Peyer's patch (tissue), 4 donors: ENCODE measurements at regions not wholly inside any gene's neighbourhood (a gene's known extent, or its start where the extent isn't known, plus 50 kb on each side); places are given as distances from the start of the nearest gene placed in this dataset.

Experiments used
- CTCF ChIP-seq, 6 experiments: fragments of 450-650 bp in 4 of 6; fragments of 200-600 bp in 2 of 6; sonication (generic) in 1 of 6; IDR thresholded peaks; one replicate each; pipeline ENCODE4 v1.5.1; 2017 to 2019; ENCODE audit warnings: antibody characterized with exemption in 6 of 6, mild to moderate bottlenecking in 3 of 6, moderate library complexity in 1 of 6
- POLR2A ChIP-seq, 2 donors: fragments of 450-650 bp; IDR thresholded peaks; one replicate each; pipeline ENCODE4 v1.5.1; 2017; ENCODE audit warnings: antibody characterized with exemption in 2 of 2, mild to moderate bottlenecking in 2 of 2, moderate library complexity in 2 of 2

GRCh38 chr14:98952593-98953350, 319.2 kb downstream of the BCL11B start:
- no peak for TF ChIP-seq CTCF (IDR thresholded peaks at IDR 0.05)
- no peak for TF ChIP-seq POLR2A (IDR thresholded peaks at IDR 0.05)
